Subcutaneous abdominal adipose tissue (tissue), 5 donors: ENCODE measurements at regions not wholly inside any gene's neighbourhood (a gene's known extent, or its start where the extent isn't known, plus 50 kb on each side); places are given as distances from the start of the nearest gene placed in this dataset.

ENCODE experiments used
- H3K27ac ChIP-seq: one replicate; pipeline ENCODE4 v1.7.0; 2013; ENCODE audit warnings: low read depth, mild to moderate bottlenecking, inconsistent platforms, low read length, moderate library complexity
- H3K27me3 ChIP-seq, 5 donors: one replicate each; pipeline ENCODE4 v1.7.0; 2013; ENCODE audit warnings: low read length in 5 of 5, inconsistent platforms in 1 of 5; ENCODE audit not compliant: control insufficient read depth in 5 of 5, insufficient read depth in 4 of 5
- H3K36me3 ChIP-seq, 5 donors: one replicate each; pipeline ENCODE4 v1.7.0; 2013; ENCODE audit warnings: low read length in 5 of 5; ENCODE audit not compliant: control insufficient read depth in 5 of 5, insufficient read depth in 5 of 5
- H3K4me1 ChIP-seq, 5 donors: one replicate each; pipeline ENCODE4 v1.7.0; 2013; ENCODE audit warnings: low read length in 5 of 5, mild to moderate bottlenecking in 3 of 5, moderate library complexity in 1 of 5; ENCODE audit not compliant: control insufficient read depth in 5 of 5, insufficient read depth in 5 of 5
- H3K4me3 ChIP-seq, 5 donors: one replicate each; pipeline ENCODE4 v1.7.0; 2013; ENCODE audit warnings: low read length in 5 of 5, low read depth in 1 of 5
- H3K9ac ChIP-seq, 5 donors: one replicate each; pipeline ENCODE4 v1.7.0; 2013; ENCODE audit warnings: low read length in 5 of 5, mild to moderate bottlenecking in 4 of 5, moderate library complexity in 3 of 5
- H3K9me3 ChIP-seq, 5 donors: one replicate each; pipeline ENCODE4 v1.7.0; 2013; ENCODE audit warnings: low read length in 5 of 5; ENCODE audit not compliant: control insufficient read depth in 5 of 5
- donor health status: healthy.
- donor health status: healthy.
- donor health status: healthy.
- donor health status: healthy.
- donor health status: healthy.

GRCh38 chr4:102438396-102439235 is 62.5 kb upstream of the NFKB1 start:
- Histone ChIP-seq H3K9ac (no peak overlapping the region), H3K4me1 (peaks cover 0 to 14% (median 9%) of the 10 kb centered on the region in 5 donors), H3K9me3 (no peaks in the 10 kb centered on the region), H3K36me3 (no peaks in the 10 kb centered on the region), H3K27me3 (no peaks in the 10 kb centered on the region), H3K27ac (peak overlapping the region; percentile 84), H3K4me3 (peak overlapping the region in 1 of 5 donors; percentile 30)

DNA sequence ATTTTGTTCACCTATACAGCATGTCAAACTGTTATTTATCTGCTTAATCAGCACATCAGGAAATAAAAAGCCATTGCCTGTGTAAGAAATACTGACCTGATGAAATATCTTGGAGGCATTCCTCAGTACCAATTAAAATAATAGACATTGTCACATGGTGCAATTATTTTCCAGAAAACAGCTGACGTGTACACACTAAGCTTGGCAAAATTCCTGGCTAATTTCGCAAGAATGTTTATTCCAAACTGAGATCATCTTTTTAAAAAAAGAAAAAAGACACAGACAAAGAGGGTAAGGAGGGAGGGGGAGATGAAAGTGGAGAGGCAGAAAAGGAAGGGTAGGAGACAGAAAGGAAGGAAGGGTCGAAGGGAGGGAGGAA is 61.9 kb upstream of the NFKB1 start:
- peak overlapping the region in 2 of 5 donors; percentile 13 to 30 for H3K4me3 ChIP-seq
- peak overlapping the region in 1 of 5 donors; percentile 27 for H3K9ac ChIP-seq
- H3K9me3 ChIP-seq: no peaks in the 10 kb centered on the region
- peak overlapping the region; percentile 84 for H3K27ac ChIP-seq
- no peaks in the 10 kb centered on the region for H3K36me3 ChIP-seq
- H3K4me1 ChIP-seq: peaks cover 0 to 14% (median 9%) of the 10 kb centered on the region in 5 donors
- no peaks in the 10 kb centered on the region for H3K27me3 ChIP-seq

- H3K27ac ChIP-seq: peak overlapping the region; percentile 84
- no peaks in the 10 kb centered on the region for H3K9me3 ChIP-seq
- peaks cover 0 to 16% (median 9%) of the 10 kb centered on the region in 5 donors for H3K4me1 ChIP-seq
- no peaks in the 10 kb centered on the region for H3K27me3 ChIP-seq
- H3K9ac ChIP-seq: peak overlapping the region in 1 of 5 donors; percentile 27
- no peaks in the 10 kb centered on the region for H3K36me3 ChIP-seq
- peak overlapping the region in 1 of 5 donors; percentile 30 for H3K4me3 ChIP-seq
These were observed 61.3 kb upstream of the NFKB1 start for GRCh38 chr4:102439812-102440211.

GRCh38 chr4:102440498-102440897 is 60.7 kb upstream of the NFKB1 start:
- Histone ChIP-seq H3K4me3 (no peak overlapping the region), H3K9ac (no peak overlapping the region), H3K27me3 (no peaks in the 10 kb centered on the region), H3K4me1 (peaks cover 0 to 18% (median 9%) of the 10 kb centered on the region in 5 donors), H3K9me3 (no peaks in the 10 kb centered on the region), H3K27ac (no peak overlapping the region), H3K36me3 (no peaks in the 10 kb centered on the region)

GRCh38 chr4:102441978-102442911 is 58.9 kb upstream of the NFKB1 start:
- H3K9ac ChIP-seq: no peak overlapping the region
- peaks cover 0 to 18% (median 9%) of the 10 kb centered on the region in 5 donors for H3K4me1 ChIP-seq
- no peak overlapping the region for H3K27ac ChIP-seq
- no peaks in the 10 kb centered on the region for H3K36me3 ChIP-seq
- H3K4me3 ChIP-seq: no peak overlapping the region
- no peaks in the 10 kb centered on the region for H3K9me3 ChIP-seq
- H3K27me3 ChIP-seq: no peaks in the 10 kb centered on the region

DNA sequence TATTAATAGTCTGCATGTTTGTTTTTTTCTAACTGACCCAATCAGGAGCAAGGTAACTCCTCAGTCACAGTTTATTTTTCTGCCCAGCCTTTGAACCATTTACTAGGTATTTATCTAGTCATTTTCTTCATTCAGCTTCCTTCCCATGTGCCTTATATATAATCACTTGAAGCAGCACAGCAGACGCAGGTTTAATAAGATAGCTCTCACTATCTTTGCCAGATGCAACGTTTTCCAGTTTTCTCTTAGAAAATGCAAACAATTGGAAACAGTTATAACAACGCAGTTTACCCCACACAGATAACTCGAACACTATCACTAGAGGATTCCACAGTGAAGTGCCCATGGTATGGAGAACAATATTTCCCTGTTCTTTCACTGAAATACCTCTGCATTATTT is 56.4 kb upstream of the NFKB1 start:
- H3K27me3 ChIP-seq: no peaks in the 10 kb centered on the region
- no peaks in the 10 kb centered on the region for H3K36me3 ChIP-seq
- no peak overlapping the region for H3K4me3 ChIP-seq
- peaks cover 0 to 10% (median 0%) of the 10 kb centered on the region in 5 donors for H3K4me1 ChIP-seq
- H3K9me3 ChIP-seq: no peaks in the 10 kb centered on the region
- H3K9ac ChIP-seq: no peak overlapping the region
- no peak overlapping the region for H3K27ac ChIP-seq

GRCh38 chr4:102445213-102445612 is 55.9 kb upstream of the NFKB1 start:
- Histone ChIP-seq H3K9me3 (no peaks in the 10 kb centered on the region), H3K27ac (no peak overlapping the region), H3K27me3 (no peaks in the 10 kb centered on the region), H3K36me3 (no peaks in the 10 kb centered on the region), H3K4me3 (no peak overlapping the region), H3K4me1 (peaks cover 0 to 6% (median 0%) of the 10 kb centered on the region in 5 donors), H3K9ac (no peak overlapping the region)

DNA sequence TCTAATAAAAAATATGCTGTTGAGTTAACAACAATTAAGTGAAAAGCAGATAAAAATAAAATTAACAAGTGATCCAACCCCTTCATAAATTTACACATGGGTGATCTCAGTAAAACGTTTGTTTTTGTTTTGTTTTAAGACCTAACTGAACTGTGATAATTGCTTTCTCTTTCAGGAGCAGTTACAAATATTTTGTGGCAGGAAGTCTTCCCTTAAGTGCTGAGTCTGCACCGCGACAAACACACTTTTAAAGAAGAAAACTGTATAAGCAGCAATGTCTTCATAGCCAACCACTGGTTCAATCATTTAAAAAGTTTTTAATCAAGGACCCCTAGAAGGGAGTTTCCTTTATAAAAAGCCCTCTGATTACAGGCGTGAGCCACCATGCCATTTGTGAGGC is 53.7 kb upstream of the NFKB1 start:
- Histone ChIP-seq H3K9ac (no peak overlapping the region), H3K9me3 (no peaks in the 10 kb centered on the region), H3K4me3 (no peak overlapping the region), H3K27ac (no peak overlapping the region), H3K36me3 (no peaks in the 10 kb centered on the region), H3K27me3 (no peaks in the 10 kb centered on the region), H3K4me1 (peaks cover 0 to 6% (median 0%) of the 10 kb centered on the region in 5 donors)

GRCh38 chr4:102449751-102450352 is 51.3 kb upstream of the NFKB1 start:
- no peaks in the 10 kb centered on the region for H3K9me3 ChIP-seq
- no peak overlapping the region for H3K27ac ChIP-seq
- no peak overlapping the region for H3K9ac ChIP-seq
- no peak overlapping the region for H3K4me3 ChIP-seq
- H3K36me3 ChIP-seq: no peaks in the 10 kb centered on the region
- H3K27me3 ChIP-seq: no peaks in the 10 kb centered on the region
- peaks cover 0 to 2% (median 0%) of the 10 kb centered on the region in 5 donors for H3K4me1 ChIP-seq
